Uterus (tissue), 2 donors: ENCODE measurements at regions not wholly inside any gene's neighbourhood (a gene's known extent, or its start where the extent isn't known, plus 50 kb on each side); places are given as distances from the start of the nearest gene placed in this dataset.

Source experiments
- CTCF ChIP-seq, 4 experiments: fragments of 200-600 bp in 2 of 4; fragments of 450-650 bp in 2 of 4; sonication (generic) in 2 of 4; IDR thresholded peaks; one replicate each; pipeline ENCODE4 v1.5.1; 2016 to 2019; ENCODE audit warnings: antibody characterized with exemption in 4 of 4, mild to moderate bottlenecking in 2 of 4, moderate library complexity in 1 of 4
- POLR2A ChIP-seq, 2 donors: fragments of 450-650 bp; IDR thresholded peaks; one replicate each; pipeline ENCODE4 v1.6.1; 2016; ENCODE audit warnings: antibody characterized with exemption in 2 of 2, mild to moderate bottlenecking in 1 of 2, moderate library complexity in 1 of 2

GRCh38 chr21:15297824-15298223 is 233.0 kb upstream of the NRIP1 start:
- TF ChIP-seq POLR2A (IDR thresholded peaks at IDR 0.05) = no peak
- TF ChIP-seq CTCF (IDR thresholded peaks at IDR 0.05) = no peak
